GM21737 (cell line): ENCODE measurements at regions not wholly inside any gene's neighbourhood (a gene's known extent, or its start where the extent isn't known, plus 50 kb on each side); places are given as distances from the start of the nearest gene placed in this dataset.

ENCODE experiments used
- ATAC-seq: cut with Tn5 transposase; IDR thresholded peaks from one replicate; pipeline ENCODE4 v1.9.1; 2021; ENCODE audit warnings: mild to moderate bottlenecking, moderate library complexity; ENCODE audit not compliant: unreplicated experiment

DNA sequence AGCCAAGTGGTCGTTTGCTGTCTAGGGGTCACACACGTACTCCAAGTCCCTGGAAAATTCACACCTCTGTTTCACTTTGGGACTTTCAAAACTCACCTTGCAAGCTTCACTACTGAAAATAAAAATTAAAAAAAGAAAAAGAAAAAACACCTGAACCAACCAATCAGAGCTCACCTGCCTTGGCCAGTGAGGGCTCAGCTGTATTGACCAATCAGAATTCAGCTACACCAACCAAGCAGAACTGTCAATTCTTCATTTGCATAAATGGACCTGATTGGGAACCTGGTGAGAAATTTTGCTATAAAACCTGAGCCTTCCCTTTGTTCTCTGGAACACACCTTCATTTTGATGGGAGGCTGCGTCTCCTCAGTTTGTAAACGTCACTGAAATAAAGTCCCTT lies 176.4 kb downstream of the TTC32 start:
- ATAC-seq: no peak

DNA sequence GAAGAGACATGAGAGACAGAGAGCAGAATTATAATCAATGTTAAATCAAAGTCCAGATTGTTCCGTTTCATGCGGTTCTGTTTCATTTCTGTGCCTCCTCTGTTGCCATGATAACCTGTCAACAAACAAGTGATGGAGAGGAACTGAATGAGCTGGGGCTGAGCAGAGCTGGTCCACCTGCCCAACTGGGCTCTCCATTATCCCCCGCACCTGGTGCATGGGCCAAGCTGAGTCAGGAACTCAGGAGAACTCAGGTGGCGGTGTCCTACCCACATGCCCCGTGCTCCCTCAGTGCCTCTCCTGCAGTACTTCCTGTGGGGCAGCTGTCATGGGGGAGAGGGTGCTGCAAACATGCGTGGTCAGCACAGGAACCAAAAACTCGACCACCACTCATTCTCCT lies 178.8 kb downstream of the TTC32 start:
- no peak for ATAC-seq

DNA sequence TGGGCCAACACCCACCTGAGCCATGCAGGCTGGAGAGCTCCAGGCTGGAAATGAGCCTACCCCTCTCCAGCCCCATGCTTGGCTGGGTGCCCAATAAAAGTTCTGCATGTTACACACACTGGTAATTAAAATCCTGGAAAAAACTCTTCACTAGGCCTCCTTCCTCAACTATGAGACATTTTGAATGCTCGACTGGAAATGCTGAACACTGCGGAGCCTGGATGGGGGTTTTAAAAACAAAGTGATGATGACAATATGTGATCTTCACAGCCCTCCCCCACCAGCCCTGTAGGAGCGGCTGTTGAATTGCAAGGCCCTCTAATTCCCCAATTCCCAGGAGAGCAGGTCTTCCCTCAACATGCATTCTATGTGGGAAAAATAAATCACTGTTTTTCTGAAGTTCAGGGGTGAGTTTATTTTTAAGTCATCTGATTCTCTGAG lies 179.2 kb downstream of the TTC32 start:
- ATAC-seq: no peak

DNA sequence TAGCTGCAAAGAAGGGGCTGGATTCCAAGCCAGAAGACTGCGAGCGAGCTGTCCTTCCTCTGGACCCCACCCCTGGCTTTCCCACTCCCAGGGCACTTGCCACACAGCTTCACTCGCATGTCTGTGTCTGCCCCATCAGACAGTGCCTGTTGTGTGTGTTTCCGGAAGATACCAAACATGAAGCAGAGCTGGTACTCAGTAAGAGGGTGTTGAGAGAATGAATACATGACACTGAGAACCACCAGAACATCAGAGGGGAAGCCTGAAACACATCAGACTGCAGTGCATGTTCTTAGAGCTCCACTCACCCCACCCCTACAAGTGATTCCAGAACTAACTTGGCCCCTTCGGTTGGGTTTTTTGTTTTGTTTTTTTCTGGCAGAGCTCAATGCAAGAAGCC lies 181.5 kb downstream of the TTC32 start:
- ATAC-seq: no peak

DNA sequence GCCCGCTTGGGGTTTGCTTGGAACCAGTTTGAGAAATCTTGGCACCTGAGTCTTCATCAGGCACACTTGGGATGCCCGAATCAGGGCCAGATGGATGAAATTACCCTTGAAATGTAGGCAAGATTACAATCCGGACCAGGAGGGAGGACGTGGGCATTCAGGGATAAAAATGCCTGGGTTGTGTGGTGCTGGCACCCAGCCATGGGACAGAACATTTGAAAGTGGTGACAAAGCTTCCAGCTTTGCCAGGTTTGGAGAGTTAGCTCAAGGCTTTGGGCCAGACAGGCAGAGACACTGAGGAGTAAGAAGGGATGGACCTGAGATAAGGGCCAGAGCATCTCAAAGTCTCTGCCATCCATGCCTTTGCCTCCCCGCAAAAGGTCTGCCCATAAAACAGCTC lies 182.2 kb downstream of the TTC32 start:
- ATAC-seq: no peak

DNA sequence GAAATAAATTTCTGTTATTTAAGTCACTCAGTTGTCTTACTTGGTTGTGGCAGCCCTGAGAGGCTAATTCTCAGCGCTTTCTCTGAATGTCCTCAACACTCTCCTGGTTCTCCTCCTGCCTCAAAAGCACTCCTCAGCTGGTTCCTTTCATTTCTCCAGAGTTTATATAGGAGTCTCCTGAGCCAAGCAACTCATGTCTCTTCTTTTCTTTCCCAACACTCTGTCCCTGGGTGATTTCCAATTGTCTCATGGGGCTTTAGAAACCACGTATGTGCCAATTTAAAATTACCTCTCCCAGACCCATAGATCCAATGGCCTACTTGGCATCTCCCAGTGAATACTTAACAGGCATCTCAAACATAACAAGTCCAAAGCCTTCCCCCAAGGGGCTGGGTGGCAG lies 184.3 kb downstream of the TTC32 start:
- ATAC-seq: no peak

DNA sequence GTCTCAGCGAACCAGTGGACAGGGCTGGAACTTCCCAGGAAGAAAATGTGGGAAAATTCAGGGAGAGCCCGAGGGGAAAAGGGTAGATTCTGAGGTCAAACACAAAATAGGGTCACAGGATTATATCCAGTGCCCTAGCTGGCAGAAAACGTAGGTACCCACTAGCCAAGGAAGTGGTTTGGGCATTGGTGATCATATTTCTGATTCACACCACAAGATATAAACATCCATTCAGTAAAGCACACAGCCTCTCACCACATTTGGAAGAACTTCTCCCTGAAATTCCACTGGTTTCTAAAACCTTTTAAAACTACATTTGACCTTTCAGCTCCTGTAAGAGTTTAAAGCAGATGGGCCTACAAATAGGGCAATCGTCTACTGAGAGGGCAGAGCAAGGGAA lies 186.9 kb downstream of the TTC32 start:
- ATAC-seq: no peak

DNA sequence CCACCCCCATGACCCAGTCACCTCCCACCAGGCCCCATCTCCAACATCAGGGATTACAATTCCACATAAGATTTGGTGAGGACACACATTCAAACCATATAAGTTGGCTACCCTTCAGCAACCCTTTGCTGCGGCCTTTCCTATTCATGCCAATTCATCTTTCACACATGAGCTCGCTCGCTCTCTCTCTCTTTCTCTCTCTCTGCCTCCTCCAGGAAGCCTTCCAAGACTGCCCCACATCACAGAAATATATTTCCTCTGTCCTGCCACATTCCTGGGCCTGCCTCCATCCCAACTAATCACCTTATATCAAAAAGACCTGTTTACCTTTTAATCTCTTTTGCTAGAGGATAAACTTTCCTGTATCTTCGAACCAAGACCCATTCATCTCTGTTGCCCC lies 188.9 kb downstream of the TTC32 start:
- no peak for ATAC-seq

DNA sequence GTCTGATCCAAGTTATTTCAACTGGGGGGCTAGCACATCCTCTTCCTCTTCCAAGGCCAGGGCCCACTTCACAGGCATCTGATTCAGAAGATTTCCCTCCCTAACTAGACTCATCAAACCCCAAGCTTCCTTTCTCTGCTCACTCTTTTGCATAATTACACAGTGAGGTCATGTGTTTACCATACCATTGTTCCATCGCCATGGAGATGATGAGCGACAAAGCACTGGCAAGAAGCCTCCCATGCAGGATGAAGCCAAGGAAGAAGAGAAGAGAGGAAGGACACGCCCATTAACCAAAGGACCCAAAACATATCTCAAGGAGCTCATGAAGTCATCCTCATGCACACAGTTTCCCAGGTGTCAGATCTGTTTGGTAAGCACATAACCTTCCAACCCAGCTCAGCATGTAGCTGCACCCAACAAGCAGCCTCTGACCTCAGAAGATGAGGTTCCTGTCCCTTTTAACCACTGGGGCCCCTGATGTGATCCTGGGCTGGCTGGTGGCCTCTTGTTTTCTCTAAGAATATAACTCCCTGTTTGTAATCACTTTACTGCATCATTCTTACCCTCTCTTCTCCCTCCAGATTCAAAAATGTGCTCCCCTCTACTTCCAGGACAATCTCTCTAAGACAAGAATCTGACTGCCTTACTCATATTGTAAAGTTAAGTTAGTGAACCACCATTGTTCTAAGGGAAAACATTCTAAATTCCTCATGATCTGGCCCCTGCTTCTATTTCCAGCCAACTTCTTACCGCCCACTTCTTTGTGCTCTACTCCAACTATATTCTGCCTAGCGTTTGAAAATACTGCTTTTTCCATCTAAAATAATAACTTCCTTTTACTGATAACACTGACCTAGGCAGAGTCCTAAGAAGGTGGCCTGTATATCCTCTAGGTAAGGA lies 190.1 kb downstream of the TTC32 start:
- ATAC-seq: no peak

DNA sequence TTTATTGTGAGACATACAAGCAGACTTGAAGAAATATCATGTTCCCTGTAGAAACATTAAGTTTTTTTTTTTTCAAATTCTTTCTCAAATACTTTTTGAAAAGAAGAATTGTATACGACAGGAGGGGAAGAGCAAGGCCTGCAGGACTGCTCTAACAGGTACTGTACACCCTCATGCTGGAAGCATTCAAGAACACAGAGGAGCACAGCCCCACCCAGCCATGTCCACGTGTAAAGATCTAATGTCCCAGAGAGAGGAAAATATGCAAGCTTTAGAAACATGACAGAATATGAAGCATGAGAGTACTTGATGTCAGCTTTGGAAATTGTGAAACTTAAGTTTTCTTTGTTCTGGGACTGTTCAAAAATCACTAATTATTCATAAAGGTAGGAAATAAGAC lies 191.6 kb downstream of the TTC32 start:
- no peak for ATAC-seq

DNA sequence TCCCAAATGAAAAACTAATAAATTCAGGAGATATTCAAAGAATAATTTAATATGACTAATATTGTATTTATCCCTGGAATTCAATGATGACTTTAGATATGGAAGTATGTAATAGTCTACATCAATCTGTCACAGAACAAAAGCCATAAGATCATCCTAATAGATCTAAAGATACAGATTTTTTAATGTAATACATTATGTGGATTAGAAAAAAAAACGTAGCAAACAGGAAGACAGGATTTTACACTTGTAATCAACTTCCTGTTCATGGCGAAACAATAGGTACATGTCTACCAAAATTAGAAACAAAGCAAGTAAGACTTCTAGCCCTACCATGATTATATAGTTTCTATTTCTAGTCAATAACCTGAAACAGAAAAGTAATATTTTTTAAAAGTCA lies 192.2 kb downstream of the TTC32 start:
- ATAC-seq: no peak

DNA sequence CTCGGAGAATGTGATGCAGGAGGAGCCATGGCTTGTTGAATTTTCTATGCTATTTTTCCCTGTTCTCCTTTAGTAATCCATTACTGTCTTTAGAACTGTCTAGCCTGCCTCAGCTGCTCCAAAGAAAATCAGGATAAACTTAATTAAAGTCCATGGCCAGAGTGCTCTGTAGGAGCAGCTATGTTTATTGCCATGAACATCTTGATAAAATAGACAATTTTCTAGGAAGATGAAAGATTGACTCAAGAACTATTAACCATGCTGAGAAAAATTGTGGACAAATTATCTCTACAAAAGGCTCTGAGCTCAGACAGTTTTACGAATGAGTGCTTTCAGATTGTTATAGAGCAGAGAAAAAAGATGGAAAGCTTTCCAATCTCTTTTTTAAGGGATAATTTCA lies 193.0 kb downstream of the TTC32 start:
- ATAC-seq: no peak

DNA sequence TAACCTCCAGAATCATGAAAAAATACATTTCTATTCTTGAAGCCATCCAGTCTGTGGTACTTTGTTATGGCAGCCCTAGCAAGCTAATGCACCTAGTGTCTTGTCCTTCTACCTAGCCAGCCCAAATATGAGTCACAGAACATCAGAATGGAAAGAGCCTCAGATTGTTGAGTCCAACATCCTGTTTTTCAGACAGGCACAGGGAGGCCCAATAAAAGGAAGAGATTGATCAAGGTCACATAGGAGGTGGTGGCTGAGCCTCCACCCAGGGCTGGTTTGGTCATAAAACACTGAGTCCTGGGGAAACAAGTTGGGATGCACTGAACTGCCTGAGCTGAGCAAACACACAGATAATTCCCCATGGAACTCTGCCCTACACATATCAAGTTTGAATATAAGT lies 195.5 kb downstream of the TTC32 start:
- ATAC-seq: no peak

DNA sequence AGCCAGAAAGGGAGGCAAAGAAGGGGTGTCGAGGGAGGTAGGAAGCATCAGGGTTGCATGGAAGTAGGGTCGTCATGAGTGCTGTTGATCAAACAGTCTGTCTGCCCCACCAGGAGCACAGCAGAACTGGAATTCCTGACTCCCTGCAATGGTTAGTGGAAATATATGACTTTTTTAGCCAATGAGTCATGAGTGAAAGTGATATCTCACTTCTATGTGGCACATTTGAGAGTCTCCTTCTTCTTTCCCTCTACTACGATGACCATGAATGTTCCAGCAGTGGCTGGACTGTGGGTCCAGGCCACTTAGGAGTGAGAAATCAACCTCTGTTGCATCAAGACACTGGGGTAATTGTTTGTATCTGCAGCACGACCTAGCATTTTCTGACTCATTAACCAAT lies 199.5 kb downstream of the TTC32 start:
- no peak for ATAC-seq

DNA sequence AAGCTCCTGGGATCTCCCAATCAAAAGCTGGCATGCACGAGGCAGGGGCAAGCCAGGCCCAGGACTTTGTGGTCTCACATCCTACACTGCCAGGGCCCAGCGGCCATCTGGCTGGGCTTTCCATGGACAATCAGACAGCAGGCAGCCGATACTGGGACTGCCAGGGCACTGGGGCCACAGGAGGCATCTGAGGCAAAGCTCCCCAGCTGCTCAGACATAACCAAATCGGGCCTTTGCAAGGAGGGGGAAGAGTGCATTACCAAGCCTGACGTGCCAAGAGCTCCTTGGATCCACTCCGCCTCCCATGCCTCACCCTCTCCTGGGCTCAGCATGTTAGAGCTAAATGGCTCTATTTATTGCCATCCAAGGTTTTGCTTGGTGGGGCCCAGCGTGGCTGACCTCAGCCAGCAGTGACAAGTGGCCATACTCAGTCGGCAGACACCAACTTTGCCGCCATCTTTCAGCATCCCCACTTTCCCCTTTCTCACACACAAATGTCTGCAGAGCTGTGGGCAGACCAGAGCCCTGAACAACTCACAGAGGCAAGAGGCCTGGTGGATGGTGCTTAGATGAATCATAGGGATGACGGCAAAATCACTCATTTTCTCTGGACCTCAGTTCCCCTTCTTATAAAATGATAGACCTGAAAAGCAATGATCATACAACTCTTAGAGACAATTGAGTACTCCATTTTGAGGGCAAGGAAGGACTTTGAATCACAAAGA lies 200.8 kb downstream of the TTC32 start:
- no peak for ATAC-seq

DNA sequence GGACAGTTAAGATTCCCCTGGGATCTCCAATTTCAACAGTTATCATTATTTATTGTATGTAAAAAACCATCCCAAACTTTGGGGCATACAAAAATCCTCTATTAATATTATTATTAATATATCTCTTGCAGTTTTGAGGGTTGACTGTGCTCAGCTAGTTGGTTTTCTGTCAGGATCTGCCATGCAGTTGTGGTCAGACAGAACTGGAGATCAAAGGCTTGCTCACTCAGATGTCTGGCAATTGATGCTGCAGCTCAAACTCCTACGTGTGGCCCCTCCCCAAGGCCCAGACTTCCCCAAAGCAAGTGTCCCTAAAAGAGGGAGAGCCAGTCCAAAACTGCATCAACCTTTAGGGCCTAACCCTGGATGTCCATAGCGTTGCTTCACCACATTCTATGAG lies 204.7 kb downstream of the TTC32 start:
- no peak for ATAC-seq

DNA sequence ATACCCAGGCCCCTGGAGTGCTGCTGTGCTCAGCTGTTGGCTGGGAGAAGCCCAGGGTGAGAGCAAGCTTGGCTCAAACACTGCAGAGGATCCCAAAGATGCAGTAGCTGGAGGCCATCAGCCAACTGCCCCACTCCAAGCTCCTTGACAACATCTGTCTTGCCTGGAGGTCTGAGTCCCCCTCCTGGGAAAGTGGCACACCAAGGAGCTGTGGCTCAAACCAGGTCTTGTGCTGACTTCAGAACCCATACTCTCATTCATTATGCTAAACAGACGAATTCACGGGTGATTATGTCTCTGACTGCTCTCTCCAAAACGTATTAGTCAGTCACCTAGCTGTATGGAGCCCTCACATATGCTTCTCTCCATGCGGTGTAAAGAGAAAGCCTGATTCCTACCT lies 206.1 kb downstream of the TTC32 start:
- ATAC-seq: no peak

DNA sequence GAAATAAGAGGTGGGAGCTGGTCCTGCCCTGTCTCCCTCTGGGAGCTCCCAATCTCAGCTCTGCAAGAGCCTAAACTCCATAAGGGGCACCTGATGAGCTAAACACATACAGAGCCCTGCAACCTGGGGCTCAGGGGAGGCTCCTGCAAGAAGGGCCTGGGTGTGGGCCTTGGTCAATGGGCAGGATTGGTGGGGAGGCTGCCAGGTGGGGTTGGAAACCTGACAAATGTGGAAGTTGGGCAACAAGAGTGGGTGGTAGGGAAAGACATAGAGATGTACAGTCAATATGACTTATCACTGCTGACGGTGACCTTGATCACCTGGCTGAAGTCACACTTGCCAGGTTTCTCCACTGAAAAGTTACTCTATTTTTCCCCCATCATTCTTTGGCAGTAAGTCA lies 209.9 kb downstream of the TTC32 start:
- no peak for ATAC-seq

DNA sequence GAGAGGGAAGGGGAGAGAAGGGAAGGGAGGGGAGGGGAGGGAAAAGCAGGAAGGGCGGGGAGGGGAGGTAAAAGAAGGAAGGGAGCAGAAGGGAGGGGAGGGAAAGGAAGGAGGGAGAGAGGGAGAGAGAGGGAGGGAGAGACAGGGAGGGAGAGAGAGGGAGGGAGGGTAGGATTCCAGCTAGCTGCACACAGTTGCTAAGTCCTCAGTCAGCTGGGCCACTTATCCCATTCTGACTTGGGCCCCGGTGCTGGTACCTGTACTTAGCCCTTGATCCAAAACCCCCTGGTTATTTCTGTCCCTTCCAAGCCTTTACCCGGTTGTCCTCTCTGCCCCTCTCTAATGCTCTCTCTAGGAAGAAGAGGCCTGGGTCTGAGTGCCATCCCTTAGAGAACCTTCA lies 211.4 kb downstream of the TTC32 start:
- no peak for ATAC-seq

DNA sequence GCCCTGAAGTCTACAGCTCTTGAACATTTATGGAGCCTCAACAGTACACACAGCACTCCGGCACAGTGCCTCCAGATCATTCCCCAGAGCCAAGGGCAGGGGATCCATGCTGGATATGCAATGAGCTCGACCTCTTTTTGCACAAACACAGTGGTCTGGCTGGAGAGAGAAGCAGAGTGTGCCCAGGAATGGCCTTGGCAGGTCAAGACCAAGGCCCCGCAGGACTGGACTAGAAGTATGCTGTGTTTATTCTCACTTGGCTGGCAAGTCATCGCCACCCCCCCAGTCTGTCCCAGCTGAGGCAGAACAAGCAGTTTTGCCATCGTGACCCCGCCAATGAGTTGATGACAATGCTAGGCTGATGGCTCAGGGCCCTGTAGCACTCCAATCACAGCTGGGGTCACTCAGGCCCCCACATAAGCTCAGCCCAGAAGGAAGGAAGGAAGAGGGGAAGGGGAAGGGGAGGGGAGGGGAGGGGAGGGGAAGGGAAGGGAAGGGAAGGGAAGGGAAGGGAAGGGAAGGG lies 212.1 kb downstream of the TTC32 start:
- ATAC-seq: no peak

DNA sequence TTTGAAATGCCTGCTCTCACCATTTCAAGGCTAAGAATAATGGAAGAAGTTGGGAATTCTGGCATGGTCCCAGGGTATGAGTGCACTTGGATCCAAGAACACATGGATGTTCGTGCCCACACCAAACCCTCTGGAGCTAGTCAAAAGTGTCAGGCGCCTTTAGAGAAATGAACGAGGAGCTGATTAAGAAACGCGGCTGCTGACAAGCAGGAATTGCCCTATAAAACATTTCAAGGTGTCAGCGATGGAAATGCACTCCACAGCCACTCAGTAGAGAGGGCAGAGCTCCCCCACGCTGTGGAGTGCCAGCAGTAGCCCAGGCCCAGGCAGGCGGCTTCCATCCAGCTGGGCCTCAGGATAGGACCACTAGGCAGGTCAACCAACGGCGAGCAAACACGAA lies 213.7 kb downstream of the TTC32 start:
- ATAC-seq: no peak

DNA sequence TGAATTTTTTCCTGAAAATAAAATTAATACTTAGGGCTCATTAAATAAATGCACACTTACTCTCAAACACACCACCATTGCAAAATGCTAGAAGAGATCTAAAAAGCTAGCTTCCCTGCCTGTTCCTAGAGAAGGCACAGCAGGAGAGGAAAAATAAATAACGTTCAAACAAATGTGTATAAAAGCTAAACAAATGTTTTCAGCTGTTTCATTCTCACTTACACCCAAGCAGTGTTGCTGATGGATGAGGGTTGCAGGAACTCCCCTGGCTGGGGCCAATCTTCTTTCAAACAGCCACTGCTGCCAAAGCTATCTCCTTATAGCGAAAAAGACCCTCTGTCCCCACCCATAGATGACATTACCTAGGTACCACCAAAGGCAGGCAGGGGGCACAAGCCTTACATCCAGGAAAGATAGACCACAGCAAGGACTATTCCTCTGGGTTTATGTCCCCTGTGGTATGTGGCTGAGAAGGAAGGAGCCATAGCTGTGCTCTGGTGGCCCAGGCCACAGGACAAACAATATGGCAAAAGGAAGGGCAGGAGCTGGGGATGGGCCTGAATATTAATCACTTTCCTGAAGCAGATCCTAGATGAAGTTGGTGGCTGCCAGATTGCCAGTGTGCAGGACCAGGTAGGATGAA lies 214.6 kb downstream of the TTC32 start:
- ATAC-seq: no peak
